Skeletal muscle cell (primary cell): ENCODE measurements at regions not wholly inside any gene's neighbourhood (a gene's known extent, or its start where the extent isn't known, plus 50 kb on each side); places are given as distances from the start of the nearest gene placed in this dataset.

Experiments used
- DNase-seq: peaks from one replicate; pipeline ENCODE4 v3.0.0-alpha.2; 2010; ENCODE audit warnings: low read depth
- H3K4me3 ChIP-seq: 2 replicates; pipeline ENCODE4 v1.5.1; 2011; ENCODE audit warnings: low read depth, mild to moderate bottlenecking, control low read depth, low read length, moderate library complexity

DNA sequence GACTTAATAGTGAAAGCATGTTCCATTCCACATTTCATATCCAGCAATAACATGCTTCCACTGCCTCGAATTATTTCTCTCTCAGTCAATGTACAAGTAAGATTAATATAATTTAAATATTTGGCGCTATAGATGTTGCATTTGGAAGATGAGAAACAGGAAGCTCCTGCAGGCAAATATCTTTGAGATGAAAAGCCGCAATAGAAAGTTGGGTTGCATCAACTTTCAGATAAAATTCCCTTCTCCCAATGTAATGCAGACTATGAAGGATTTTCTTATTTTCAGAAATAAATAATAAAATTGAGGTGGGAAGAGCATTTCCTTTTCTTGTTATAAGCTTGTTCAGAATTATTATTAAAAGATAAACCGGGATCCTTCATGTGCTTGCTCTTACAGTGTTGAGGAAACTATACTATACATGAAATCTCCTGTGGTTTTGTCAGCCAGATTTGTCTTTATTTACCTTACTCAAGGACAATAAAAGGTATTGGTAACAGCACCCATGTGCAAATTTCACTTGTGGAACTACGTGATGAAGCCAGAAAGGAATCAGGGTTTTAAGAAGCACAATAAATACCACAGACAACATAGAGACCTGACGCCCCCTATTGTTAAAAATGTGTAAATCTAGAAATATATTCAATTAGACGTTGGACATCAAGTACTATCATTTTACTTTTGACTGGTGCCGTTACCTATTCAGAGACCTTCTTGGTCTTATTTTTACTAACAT is 307.0 kb downstream of the ARPP21 start:
- no peak overlapping the region for H3K4me3 ChIP-seq
- no peak for DNase-seq

DNA sequence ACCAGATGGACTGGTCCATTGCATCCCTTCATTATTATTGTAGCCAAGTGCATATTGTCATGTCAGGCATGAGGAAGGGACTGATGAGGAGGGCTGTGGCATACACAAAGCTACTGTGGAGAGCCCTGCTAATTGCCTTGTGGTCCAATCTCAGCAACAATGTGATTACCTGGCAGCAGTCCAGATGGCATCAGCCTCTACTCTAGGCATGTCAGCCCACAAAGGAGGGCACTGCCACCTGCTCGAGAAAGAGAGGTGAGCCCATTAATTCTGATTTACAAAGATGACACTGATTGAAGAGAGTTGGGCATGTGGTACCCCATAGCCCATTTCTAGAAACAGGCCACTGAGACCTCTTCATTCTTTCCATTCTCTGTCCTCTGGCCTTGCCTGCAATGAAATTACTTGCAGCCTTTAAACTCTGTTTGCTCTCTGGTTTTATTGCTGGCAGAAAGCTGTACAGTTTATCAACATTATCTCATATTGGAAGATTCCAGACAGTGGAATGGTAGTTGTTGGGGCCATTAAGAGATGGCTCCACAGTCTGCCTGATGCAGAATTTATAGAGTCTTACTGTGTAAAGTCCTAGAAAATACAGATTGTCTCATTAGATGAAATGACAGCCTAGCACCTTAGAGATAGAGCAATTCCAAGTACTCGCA is 307.7 kb downstream of the ARPP21 start:
- DNase-seq: no peak
- no peak overlapping the region for H3K4me3 ChIP-seq

DNA sequence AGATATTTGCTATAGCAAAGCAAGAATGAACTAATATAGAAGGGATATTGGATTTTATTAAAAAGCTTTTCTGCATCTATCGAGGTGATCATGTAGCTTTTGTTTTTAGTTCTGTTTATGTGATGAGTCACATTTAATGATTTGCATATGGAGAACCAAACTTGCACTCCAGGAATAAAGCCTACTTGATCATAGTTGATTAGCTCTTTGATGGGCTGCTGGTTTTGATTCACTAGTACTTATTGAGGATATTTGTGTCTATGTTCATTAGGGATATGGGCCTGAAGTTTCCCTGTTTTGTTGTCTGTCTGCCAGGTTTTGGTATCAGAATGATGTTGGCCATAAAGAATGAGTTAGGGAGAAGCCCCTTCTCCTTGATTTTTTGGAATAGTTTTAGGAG is 310.7 kb downstream of the ARPP21 start:
- no peak for DNase-seq
- no peak overlapping the region for H3K4me3 ChIP-seq

DNA sequence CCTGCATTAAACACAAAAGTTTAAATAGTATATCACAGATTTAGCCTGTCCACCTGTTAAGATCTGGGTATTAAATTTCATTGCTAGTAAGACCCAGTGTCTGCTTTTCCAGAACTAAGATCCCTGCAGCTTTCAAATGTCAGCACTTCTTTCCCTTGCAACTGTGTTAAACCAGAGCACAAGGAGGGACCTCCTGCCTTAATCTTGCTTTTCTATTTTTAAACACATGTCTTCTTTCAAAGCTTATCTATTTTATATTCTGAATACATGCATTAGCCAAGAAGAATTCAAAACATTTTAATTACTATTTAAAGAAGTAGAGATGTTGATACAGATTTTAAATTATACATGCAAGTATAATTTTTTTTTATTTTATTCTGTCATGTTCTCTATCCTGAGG is 315.1 kb downstream of the ARPP21 start:
- H3K4me3 ChIP-seq: no peak overlapping the region

DNA sequence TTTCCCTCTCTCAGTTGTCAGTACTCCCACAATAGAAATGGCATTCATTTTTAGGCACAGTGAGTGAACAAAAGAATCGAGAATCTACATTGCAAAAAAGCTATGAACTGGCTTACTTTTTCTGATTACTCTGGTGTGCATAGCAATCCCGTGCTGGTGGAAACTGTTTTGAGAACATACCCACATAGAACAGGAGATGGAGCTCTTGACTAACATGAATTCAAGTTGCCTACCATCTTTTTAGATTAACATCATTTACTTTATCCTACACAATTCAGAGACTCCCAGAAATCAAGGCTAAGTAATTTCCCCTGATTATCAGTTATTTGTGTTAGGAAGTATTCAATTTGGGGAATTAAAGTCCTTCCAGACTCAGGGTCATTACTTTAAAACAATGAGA is 326.6 kb downstream of the ARPP21 start:
- DNase-seq: peak; percentile 10
- H3K4me3 ChIP-seq: no peak overlapping the region

More for the DNA sequence above, 315.1 kb downstream of the ARPP21 start:
- no peak for DNase-seq

DNA sequence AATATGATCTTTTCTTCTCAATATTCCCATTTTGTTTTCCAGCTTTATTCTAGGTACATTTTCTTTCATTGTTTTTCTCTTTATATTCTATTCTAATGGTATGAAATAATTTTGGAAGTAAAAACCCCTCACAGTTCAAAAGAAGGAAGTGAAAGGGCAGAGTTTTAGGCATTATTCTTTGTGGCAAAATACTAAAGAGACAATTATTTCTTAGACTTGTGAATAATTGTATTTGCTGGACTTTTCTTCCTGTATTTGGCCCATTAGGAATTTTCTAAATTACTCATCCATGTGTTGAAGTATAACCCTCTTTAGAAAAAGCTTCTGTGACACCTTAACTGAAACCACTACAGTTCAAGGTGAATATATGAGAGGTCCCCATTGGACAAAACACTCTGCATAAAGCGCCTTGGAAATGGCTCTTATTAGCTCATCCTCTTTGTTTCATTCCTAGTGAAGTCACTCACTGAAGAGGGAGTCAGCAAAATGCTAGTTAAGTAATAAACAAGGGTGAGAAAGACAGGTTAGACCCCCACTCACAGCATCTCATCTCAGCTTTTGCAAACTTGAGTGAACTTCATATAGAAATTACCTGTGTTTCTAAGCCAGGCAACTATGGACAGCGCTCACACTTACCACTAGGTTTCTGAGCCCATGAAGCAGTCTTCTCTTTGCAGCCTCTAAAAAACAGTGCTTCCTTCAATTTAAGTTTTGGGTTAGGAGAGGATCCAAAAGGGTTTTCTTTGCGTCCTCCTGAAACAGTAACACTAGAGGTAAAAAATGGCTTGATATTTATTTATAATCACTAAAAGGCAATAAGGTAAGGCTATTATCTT is 327.5 kb downstream of the ARPP21 start:
- H3K4me3 ChIP-seq: no peak overlapping the region
- DNase-seq: no peak

DNA sequence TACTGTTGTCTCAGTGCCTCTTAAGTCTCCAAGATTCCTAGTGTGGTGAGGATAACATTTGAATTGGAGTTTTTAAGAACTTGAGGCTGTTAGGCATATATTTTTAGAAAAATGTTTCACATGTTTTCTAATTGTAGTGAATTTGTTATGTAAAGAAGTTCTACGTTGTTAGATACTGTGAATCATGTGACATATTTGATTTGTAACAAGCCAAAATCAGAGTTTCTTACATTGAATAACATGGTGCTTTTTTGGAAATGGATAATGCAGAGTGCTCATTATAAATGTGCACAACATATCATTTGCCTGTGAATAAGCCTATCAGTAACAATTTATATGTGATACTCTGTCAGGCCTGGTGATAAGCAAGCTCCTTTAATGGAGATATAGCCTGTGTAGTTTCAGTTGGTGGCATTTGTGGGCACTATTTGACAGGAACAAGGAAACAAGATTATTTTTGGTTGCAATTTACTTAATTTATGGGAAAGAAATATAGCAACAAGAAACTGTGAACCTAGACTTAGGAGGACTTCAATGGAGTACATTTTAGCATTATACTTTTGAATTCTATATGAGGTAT is 328.8 kb downstream of the ARPP21 start:
- H3K4me3 ChIP-seq: no peak overlapping the region
- no peak for DNase-seq

DNA sequence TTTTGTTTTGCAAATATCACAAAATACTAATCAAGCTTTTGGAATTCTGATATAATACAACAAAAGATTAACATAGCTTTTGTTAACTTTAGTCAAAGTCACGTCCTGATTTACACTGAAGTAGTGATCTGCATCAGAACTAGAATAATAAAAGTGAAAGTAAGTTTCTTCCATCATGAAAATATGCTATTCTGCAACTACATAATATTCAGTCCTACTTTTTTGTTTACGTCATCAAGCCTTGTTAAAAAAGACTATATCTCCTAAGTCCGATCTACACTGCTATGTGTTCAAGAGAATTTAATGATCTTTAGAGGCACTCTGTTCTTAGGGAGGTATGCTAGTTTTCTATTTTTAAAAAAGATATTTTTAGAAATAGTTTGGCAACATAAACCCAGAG is 330.1 kb downstream of the ARPP21 start:
- DNase-seq: no peak

DNA sequence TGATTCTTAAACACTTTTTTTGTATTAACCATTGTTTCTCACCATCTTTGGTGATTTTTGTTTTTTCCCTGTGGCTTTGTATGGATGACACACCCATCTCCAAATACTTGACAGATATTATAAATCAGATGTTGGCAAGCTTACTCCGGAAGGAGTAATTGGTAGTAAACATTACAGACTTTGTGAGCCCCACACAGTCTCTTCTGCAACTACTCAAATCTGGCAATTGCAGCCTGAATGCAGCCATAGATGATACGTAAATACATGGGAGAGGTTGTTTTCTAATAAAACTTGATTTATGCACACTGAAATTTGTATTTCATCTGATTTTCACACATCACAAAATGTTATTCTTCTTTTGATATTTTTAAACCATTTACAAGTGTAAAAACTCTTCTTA is 331.5 kb downstream of the ARPP21 start:
- DNase-seq: no peak
- H3K4me3 ChIP-seq: no peak overlapping the region

More for the DNA sequence above, 330.1 kb downstream of the ARPP21 start:
- H3K4me3 ChIP-seq: no peak overlapping the region

DNA sequence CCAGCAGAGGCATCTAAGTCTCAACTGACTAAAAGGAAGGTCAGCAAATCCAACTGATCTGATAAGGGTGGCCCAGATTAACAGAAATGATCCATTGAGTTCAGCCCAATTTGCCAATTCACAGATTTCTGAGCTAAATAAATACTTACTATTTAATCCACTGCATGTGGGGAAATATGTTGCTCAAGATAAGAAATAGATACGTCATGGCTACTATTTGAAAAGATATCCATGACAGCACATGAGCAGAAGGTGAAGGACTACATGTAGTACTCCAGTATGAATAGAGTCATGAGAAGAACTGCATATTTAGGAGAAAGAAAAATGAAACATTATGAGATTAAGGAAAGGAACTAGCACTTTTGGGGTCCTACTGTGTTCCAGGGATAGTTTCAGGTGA is 332.4 kb downstream of the ARPP21 start:
- H3K4me3 ChIP-seq: no peak overlapping the region
- no peak for DNase-seq

DNA sequence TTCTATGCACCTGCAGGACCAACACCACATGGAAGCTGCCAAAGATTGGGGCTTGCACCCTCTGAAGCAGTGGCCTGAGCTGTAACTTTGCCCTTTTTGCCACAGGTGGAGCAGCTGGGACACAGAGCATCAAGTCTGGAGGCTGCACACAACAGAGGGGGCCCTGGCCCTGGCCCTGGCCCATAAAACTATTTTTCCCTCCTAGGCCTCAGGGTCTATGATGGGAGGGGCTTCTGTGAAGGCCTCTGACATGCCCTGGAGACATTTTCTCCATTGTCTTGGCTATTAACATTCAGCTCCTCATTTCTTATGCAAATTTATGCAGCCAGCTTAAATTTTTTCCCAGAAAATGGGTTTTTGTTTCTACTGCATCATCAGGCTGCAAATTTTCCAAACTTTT is 335.5 kb downstream of the ARPP21 start:
- no peak overlapping the region for H3K4me3 ChIP-seq
- DNase-seq: no peak

DNA sequence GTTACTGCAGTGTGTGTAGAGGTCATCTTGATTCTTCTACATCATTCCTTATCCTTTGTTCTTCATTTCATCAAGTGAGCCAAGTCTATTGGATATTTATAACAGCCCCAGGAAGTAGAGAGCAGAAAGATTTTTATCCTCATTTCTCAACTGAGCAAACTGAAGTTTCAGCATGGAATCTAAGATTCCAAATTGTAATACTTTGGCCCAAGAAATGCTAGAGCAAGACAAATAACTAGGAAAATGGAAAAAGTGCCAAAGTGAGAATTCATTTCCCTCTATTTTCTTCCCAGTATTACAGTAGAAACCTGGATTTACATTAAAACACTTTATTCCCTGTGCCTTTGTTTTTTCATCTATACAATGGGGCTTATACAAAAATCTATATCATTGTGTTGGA is 346.8 kb downstream of the ARPP21 start:
- no peak for DNase-seq
- no peak overlapping the region for H3K4me3 ChIP-seq

DNA sequence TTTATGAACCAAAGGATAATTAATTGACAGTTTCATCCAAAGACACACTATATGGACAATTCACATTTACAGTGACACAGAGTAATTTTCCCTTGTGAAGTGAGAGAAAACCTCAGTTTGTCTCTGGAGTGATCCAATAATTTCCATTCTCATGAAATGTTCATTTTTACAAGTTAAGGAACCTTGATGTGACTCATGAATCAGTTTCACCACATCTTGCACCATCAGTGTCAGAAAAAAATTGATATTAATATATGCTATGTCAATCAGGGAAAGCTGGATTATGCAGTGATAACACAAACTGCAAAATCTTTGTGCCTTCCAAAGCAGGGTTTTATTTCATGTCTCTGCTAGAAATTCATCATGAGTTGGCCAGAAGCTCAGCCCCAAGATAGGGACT is 348.1 kb downstream of the ARPP21 start:
- H3K4me3 ChIP-seq: no peak overlapping the region

DNA sequence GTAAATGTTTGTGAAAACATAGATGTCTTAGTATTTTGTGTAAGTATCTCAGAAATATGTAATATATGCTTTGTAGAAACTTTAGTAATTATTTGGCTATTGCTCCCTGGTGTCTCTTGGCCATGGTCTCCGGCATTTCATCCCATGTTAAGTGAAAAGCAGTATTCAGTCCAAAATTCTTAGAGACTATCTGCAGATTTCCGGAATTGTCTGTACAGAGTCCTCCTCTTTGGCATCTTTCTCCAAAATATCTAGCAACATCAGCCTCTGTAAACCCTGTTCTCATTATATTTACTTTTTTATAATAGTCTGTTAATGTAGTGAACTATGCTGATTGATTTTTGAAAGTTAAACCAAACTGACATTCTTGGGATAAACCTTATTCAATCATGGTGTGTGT is 352.7 kb downstream of the ARPP21 start:
- H3K4me3 ChIP-seq: no peak overlapping the region
- no peak for DNase-seq

More for the DNA sequence above, 348.1 kb downstream of the ARPP21 start:
- DNase-seq: no peak

DNA sequence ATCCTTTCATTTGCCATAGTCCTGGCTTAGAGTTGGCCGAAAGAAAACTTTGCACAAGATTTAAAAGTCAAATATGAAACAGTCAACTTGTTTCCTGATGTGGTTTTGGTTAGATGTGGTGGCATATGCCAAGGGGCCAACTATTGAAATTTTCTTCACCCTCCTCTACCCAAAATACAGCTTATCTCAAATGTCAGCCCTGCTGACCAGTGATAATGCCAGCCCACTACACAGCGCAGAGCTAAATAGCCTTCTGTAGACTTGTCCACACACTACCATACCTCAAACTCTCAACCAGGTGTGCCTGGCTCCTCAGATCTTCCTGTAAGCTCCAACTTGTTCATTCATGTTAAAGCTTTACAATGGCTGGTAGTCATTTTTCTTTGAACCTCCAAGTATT is 368.5 kb upstream of the STAC start:
- DNase-seq: no peak

DNA sequence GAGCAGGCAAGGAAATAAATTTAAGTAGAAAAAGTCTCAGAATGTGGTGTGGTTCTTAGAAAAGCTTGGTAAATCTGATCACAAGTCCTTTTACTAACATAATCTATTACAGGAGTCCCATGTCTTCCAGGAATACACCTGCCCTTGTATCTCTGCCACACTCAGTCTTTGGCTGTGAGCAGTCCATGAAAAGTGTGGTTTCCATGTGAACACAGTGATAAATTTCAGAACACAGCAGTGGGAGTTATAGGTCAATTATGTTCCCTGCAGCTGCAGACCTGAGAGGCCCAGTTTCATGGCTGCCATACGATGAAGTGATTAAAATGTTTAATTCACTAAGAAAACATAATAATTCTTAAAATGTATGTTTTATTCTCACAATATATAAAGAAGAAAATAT is 366.9 kb upstream of the STAC start:
- DNase-seq: no peak
- no peak overlapping the region for H3K4me3 ChIP-seq

More for the DNA sequence above, 368.5 kb upstream of the STAC start:
- H3K4me3 ChIP-seq: no peak overlapping the region

DNA sequence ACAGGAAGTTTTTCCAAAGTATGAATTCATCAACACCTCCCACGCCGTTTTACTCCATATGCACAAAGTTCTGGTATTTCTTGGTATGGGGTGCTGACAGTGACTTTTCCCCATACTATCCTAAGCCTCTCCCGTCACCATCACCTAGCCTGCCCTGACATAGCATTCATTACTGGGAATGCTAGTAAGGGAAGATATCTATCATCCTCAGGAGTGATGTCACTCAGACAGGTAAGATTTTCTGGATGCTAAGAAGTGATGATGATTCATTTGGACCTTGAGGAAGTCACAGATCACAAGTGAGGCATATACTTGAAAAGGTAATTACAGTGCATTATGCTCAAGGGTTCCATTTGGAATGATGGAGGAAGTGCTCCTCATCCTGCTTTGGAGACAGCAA is 355.1 kb upstream of the STAC start:
- no peak for DNase-seq
- no peak overlapping the region for H3K4me3 ChIP-seq

DNA sequence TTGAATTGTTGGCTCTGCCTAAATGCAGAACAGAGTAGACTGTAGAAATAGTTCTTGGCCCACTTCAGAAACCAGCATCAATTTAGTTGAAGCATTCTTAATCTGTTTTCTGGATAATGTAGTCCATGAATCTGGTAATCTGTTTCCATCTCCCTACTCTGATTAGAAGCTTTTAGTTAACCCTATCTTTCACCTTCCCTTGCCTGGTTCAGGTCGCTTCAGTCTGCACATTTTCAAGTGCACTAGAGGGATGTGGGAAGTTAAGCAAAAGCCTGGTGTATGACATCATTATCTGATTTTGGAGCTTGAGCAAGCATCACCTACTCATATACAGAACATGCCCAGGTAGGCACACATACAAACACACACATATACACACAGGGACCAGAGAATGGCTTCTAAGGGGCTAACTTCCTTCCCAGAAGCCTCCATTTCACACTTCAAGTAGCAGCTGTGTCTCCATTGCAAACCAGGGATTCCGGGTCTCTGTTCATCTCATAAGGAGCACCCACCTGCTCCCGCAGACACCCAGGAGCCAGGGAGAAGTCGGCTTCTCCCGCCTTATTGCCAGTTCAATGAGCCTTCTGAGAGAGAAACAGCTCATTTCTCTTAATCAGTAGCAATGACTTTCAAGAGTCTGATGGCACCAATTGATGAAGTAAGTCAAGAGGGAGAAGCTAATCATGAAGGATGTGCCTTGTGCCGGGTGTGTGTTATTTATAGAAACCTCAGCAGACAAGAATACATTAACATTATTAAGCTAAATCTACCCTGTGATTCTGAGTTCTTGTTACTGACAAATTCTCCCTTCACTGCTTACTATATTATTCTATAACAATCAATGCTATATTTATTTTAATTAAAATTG is 347.9 kb upstream of the STAC start:
- DNase-seq: no peak
- H3K4me3 ChIP-seq: no peak overlapping the region

DNA sequence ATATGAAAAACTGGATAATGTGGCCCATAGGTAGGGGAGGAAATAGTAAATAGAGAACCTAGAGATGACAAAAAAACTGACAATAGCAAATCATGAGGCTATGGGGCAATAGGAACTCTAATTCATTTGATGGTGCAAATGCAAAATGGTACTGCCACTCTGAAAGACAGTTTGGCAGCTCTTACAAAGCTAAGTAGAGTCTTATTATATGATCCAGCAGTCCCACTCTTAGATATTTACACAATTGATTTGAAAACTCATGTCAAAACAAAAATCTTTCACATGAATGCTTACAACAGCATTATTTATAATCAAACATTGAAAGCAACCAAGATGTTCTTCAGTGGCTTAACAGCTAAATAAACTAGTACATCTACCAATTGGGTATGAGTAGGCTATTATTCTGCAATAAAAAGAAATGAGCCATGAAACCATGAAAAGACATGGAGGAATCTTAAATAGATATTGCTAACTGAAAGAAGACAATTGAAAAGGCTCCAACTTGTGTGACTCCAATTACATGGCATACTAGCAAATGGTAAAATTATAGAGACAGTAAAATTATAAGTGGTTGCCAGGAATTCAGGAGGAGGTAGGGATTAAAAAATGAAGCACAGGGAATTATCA is 321.8 kb upstream of the STAC start:
- no peak overlapping the region for H3K4me3 ChIP-seq
- no peak for DNase-seq
